GM12891 (cell line): ENCODE measurements at regions not wholly inside any gene's neighbourhood (a gene's known extent, or its start where the extent isn't known, plus 50 kb on each side); places are given as distances from the start of the nearest gene placed in this dataset.
"Not testable (repeated sequence)": the region's sequence is repeated elsewhere in the genome, so short reads cannot be mapped to it uniquely, and the experiment has no call there.

Experiments used
- POLR2AphosphoS5 ChIP-seq: IDR thresholded peaks from 2 replicates; pipeline ENCODE4 v1.6.1; 2011; ENCODE audit warnings: low read depth, low read length, control low read depth
- SPI1 ChIP-seq: IDR thresholded peaks from 2 replicates; pipeline ENCODE4 v1.6.1; 2011; ENCODE audit warnings: low read depth, low read length, control low read depth

- TF ChIP-seq POLR2AphosphoS5, SPI1: not testable (repeated sequence)
Observed at GRCh38 chr1:143714913-143715312, 256.9 kb downstream of the FAM72C start.
